A673 (cell line): ENCODE measurements at regions not wholly inside any gene's neighbourhood (a gene's known extent, or its start where the extent isn't known, plus 50 kb on each side); places are given as distances from the start of the nearest gene placed in this dataset. TPM values are rescaled to one million over a fixed set of nuclear protein-coding genes. Genes with fewer than 3 reads are reported as not detected.

Experiments used
- BruUV-seq: library from RNA; stranded (reverse); fragments of 400-500 nt; replicated peaks from 2 replicates; lab custom pipeline; 2021; lab: Mats Ljungman, UMichigan
- CTCF ChIA-PET: fragments of 300-600 bp; sonication (Branson Sonifier 250); formaldehyde crosslinking; loops from one replicate; lab custom pipeline; 2022; ENCODE audit warnings: antibody characterized with exemption; lab: Charles Lee
- POLR2A ChIA-PET: fragments of 300-600 bp; sonication (Branson Sonifier 250); formaldehyde crosslinking; loops from one replicate; lab custom pipeline; 2022; ENCODE audit warnings: antibody characterized with exemption; ENCODE audit not compliant: low non-redundant PET; lab: Charles Lee
- DNase-seq: peaks from one replicate; pipeline ENCODE4 v3.0.0-alpha.2; 2015; ENCODE audit warnings: low spot score
- H3K27ac ChIP-seq: fragments of 200-600 bp; sonication (generic); 2 replicates; pipeline ENCODE4 v1.5.1; 2016; ENCODE audit warnings: mixed run types, low read depth, mild to moderate bottlenecking, mixed read lengths, antibody characterized with exemption, low read length; ENCODE audit not compliant: poor library complexity, severe bottlenecking
- H3K27me3 ChIP-seq: fragments of 200-600 bp; sonication (generic); replicated peaks from 2 replicates; pipeline ENCODE4 v1.6.1; 2017; ENCODE audit warnings: mixed run types, low read depth, mild to moderate bottlenecking, mixed read lengths, antibody characterized with exemption, low read length; ENCODE audit not compliant: insufficient read depth, poor library complexity
- H3K36me3 ChIP-seq: fragments of 200-600 bp; sonication (generic); 2 replicates; pipeline ENCODE4 v1.6.1; 2016; ENCODE audit warnings: mixed run types, mild to moderate bottlenecking, mixed read lengths, antibody characterized with exemption, low read length; ENCODE audit not compliant: insufficient read depth, poor library complexity, severe bottlenecking
- H3K4me1 ChIP-seq: fragments of 200-600 bp; sonication (generic); 2 replicates; pipeline ENCODE4 v1.6.1; 2017; ENCODE audit warnings: mixed run types, mild to moderate bottlenecking, mixed read lengths, antibody characterized with exemption, low read length; ENCODE audit not compliant: insufficient read depth, poor library complexity, severe bottlenecking
- H3K4me3 ChIP-seq: fragments of 200-600 bp; sonication (generic); 2 replicates; pipeline ENCODE4 v1.5.1; 2016; ENCODE audit warnings: low read depth, mixed run types, mild to moderate bottlenecking, mixed read lengths, low read length; ENCODE audit not compliant: poor library complexity, severe bottlenecking
- H3K9me3 ChIP-seq: fragments of 200-600 bp; sonication (generic); 2 replicates; pipeline ENCODE4 v1.6.1; 2016; ENCODE audit warnings: mixed run types, low read depth, mild to moderate bottlenecking, mixed read lengths, antibody characterized with exemption, low read length; ENCODE audit not compliant: poor library complexity, severe bottlenecking
- CTCF ChIP-seq: fragments of 300-800, 200-600 bp; sonication (generic); conservative IDR thresholded peaks from 2 replicates; pipeline ENCODE4 v1.5.1; 2017; ENCODE audit warnings: low read depth, mild to moderate bottlenecking, antibody characterized with exemption, low read length, moderate library complexity, mixed read lengths
- EZH2 ChIP-seq: fragments of 200-600 bp; sonication (generic); IDR thresholded peaks from 2 replicates; pipeline ENCODE4 v1.6.1; 2017; ENCODE audit warnings: borderline replicate concordance, low read depth, mild to moderate bottlenecking, mixed read lengths, antibody characterized with exemption, low read length; ENCODE audit not compliant: poor library complexity, severe bottlenecking
- intact Hi-C: fragments of 100-400 bp; cut with micrococcal nuclease; formaldehyde crosslinking; loops from one replicate; pipeline ENCODE4 v1.10.0; 2022; ENCODE audit not compliant: unreplicated experiment
- microRNA-seq: library from miRNA; unstranded; fragments of <30 nt; microRNA quantifications from one replicate; pipeline ENCODE4 v1.2.0, GENCODE V29; 2021

- Histone ChIP-seq H3K9me3 (no peaks in the 10 kb centered on the region), H3K27ac (no peak overlapping the region), H3K36me3 (no peaks in the 10 kb centered on the region), H3K4me1 (no peaks in the 10 kb centered on the region), H3K4me3 (no peak overlapping the region), H3K27me3 (no peaks in the 10 kb centered on the region)
- ChIA-PET CTCF (no interaction called here), POLR2A (no interaction called here)
- BruUV-seq: no TSS peak
- intact Hi-C loops: no loop called here
- TF ChIP-seq EZH2 (no peak), CTCF (no peak)
- DNase-seq: no peak
These were observed 52.3 kb upstream of the GALNT15 start for GRCh38 chr3:16122155-16122554.

GRCh38 chr3:16122661-16123060 is 51.8 kb upstream of the GALNT15 start:
- Histone ChIP-seq H3K4me1 (no peaks in the 10 kb centered on the region), H3K36me3 (no peaks in the 10 kb centered on the region), H3K4me3 (no peak overlapping the region), H3K27ac (no peak overlapping the region), H3K9me3 (no peaks in the 10 kb centered on the region), H3K27me3 (no peaks in the 10 kb centered on the region)
- no peak for DNase-seq
- BruUV-seq: no TSS peak
- TF ChIP-seq EZH2 (no peak), CTCF (no peak)
- ChIA-PET CTCF (no interaction called here), POLR2A (no interaction called here)
- intact Hi-C loops: no loop called here

GRCh38 chr3:16124636-16125035 is 49.8 kb upstream of the GALNT15 start:
- H3K27ac ChIP-seq: no peak overlapping the region
- CTCF ChIA-PET: interaction anchor here (0.6 kb wide), 1 partner anchor 188 kb away, joined by 3 read pairs; no protein-coding TSS in a partner anchor
- TF ChIP-seq CTCF: no peak
- TF ChIP-seq EZH2: no peak

More at GRCh38 chr3:16124636-16125035, 49.8 kb upstream of the GALNT15 start:
- H3K36me3 ChIP-seq: no peaks in the 10 kb centered on the region
- BruUV-seq: no TSS peak
- no peaks in the 10 kb centered on the region for H3K9me3 ChIP-seq
- POLR2A ChIA-PET: no interaction called here
- no peaks in the 10 kb centered on the region for H3K27me3 ChIP-seq
- DNase-seq: no peak
- no peak overlapping the region for H3K4me3 ChIP-seq
- intact Hi-C loops: no loop called here
- no peaks in the 10 kb centered on the region for H3K4me1 ChIP-seq

Small RNA genes lying in the stretch of these regions (microRNA-seq; reads per million reads assigned to microRNA genes)
- not detected for gene MIR563
